NCI-H460 (cell line): ENCODE measurements at regions not wholly inside any gene's neighbourhood (a gene's known extent, or its start where the extent isn't known, plus 50 kb on each side); places are given as distances from the start of the nearest gene placed in this dataset.

Experiments used
- DNase-seq: peaks from one replicate; pipeline ENCODE4 v3.0.0-alpha.2; 2016; ENCODE audit warnings: low read depth; ENCODE audit errors: extremely low read depth

- no peak for DNase-seq
Measured at GRCh38 chr13:99893567-99893966, 78.0 kb downstream of the ZIC5 start.

GRCh38 chr13:99892866-99893504, 78.6 kb downstream of the ZIC5 start:
- DNase-seq, result no peak

- DNase-seq, result no peak
Measured at GRCh38 chr13:99892196-99892613, 79.4 kb downstream of the ZIC5 start.

DNA sequence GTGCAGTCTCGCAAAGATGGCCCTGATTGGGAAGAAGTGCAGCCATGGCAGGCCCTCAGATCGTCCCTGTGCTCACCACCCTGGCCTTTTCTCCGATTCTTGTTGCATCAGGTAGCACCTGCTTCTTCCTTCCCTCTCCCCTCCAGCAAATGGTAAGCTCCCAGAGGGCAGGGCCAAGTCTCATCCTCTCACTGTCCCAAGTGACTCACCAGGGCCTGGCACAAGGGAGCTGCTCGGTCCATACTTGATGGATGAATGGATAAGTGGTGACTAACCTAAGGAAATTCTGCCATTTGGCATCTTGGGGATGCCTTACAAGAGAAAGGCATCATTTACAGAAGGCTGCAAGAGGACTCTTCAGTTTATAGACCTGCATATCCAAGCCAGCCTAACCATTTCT, 84.9 kb downstream of the ZIC5 start:
- no peak for DNase-seq

- no peak for DNase-seq
Measured at GRCh38 chr13:99884913-99885312, 86.7 kb downstream of the ZIC5 start.

GRCh38 chr13:99883805-99884204, 87.8 kb downstream of the ZIC5 start:
- no peak for DNase-seq

- DNase-seq, result no peak
Measured at GRCh38 chr13:99878921-99879610, 92.5 kb downstream of the ZIC5 start.

DNA sequence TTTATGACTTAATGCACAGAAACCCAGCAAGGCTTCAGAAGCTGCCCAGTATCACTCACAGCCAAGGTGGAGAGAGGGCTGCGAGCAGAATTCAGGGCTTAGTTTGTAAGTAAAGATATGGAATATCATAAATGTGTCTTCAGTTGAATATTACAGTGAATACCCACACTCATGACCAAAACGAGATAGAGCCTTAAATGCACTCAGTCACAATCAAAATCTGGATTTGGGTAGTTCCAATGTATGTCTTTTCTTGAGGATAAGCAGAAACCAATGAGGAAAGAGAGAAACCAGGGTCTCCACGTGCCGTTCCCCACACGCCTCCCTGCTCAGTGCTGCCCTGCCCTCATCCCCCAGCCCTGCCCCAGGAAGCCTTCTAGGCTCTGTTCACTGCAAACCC, 94.9 kb downstream of the ZIC5 start:
- no peak for DNase-seq

DNA sequence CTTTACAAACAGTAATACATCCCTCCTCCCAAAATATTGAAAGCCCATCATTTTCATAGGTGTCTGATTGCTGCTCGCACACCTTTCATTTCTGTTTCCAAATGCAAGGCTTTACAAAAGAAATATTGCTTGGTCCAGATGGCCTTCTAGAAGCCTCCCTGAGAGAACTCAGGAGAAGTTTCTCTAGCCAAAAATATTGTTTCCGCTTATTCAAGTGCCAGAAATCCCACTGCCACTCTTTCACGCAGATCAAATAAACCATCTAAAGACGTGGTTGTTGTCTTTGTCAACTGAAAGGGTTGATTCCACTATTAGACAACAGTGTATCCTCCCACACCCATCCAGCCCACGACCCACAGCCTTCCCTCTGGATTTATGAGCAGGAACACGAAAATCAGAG, 96.2 kb downstream of the ZIC5 start:
- DNase-seq, result no peak

DNA sequence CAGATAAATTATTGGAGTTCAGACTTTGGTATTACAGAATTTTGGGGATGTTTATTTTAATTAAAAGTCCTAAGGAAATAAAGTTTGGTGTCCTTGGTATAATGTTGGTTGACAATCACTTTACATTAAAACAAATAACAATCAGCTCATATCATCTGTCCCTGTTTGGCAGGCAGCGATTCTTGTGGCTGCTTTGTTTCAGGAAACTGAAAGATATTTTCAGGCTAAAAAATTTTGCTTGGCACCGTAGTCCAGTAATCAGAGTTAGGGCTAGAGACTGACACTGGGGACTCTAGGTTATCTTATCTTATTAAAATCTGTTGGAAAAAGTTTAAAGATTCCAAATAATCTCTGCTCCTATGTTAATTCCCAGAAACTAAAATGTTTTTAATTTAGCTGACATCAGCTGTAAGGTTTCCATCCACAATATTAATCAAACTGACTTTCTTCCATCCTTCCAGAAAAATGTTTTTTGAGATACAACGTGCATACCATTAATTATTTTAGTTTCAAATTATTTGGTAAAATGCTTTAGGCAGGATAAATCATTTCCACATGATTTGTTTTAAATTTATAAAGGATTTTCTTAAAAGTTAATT, 97.6 kb downstream of the ZIC5 start:
- no peak for DNase-seq

DNA sequence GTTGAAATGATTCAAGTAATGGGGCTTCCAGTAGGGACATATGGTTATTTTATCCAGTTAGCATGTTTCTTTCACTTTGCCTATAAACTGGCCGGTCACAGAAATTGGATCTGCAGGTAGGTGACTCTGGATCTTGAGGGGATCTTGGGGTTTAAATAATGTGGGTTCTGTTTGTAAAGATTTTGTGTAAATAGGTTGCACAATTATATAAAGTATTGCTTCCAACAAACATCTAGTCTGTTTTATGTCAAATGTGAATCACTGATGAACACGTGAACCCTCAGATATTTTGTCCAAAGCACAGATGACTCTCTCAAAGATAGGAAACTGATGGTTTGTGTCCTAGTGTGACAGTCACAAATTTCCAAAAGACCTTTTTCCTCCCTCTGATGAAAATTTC, 98.4 kb downstream of the ZIC5 start:
- no peak for DNase-seq

GRCh38 chr13:99871249-99871898, 100.2 kb downstream of the ZIC5 start:
- no peak for DNase-seq

DNA sequence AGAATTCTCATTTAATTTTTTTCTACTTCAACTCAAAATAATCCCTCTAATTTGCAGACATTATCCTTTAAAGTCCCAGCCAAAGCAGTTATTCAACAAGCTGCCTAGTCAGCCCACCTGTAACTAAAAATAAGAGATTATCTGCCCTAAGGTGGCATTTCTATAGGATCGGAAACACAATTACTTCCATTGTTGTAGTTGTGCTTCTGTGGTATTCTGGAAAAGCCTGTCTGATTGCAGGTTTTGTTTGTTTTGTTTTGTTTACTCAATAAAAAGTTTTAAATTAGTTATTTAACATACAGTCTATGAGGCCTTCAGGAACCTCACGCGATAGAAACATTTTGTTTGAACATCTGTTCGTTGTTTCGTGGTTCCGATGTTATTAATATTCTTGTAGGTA, 101.0 kb downstream of the ZIC5 start:
- DNase-seq, result no peak

- no peak for DNase-seq
Measured at GRCh38 chr13:99869830-99870229, 101.7 kb downstream of the ZIC5 start.

DNA sequence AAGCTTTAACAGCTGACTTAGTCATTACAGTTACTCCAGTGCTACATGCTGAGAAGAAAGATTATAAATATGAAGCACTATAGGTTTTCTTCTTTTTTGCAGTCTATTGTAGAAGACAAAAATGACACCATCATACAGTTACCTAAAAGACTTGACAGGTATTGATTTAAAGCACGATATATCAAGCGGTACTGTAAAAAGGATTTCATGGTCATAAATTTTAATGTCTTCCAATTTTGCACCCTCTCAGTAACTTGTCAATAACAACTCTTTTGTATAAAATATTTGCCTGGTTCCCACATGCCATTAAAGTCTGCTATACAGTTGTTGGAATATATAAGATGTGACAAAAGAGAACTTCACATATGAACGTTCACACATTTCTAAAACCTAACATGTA, 102.8 kb downstream of the ZIC5 start:
- DNase-seq, result no peak

DNA sequence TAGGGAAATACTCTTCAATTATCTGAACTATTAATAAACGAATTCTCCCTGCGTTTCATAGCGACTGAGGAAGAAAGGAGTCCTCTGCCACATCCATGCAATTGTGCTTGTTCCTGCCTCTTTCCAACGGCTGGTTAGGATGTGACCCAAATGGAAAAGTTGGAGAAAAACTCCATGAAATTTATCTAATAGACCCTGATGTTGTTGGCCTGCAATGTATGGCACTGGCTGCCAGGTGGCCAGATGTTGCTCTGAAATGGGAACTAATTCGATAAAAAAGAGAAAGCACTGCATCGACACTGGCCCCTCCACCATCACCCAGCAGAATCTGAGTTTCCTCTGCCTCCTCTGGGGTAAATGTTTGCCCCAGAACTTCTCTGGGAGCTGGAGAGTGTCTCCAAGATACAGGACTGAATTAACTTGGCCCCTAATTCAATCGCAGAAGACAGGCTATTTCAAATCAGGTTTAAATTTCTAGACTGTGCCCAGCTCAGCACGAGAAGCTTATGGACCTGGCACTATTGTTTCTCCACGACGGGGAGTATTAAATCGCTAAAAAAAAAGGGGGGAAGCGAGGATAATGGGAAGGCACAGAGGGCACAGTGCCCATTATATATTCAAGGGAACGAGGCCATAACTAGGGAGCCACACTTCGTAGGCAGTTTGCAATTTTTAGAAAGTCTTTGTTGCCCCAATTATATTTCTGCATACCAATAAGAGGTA, 103.9 kb downstream of the ZIC5 start:
- DNase-seq, result no peak

- no peak for DNase-seq
Measured at GRCh38 chr13:99866781-99867180, 104.8 kb downstream of the ZIC5 start.

DNA sequence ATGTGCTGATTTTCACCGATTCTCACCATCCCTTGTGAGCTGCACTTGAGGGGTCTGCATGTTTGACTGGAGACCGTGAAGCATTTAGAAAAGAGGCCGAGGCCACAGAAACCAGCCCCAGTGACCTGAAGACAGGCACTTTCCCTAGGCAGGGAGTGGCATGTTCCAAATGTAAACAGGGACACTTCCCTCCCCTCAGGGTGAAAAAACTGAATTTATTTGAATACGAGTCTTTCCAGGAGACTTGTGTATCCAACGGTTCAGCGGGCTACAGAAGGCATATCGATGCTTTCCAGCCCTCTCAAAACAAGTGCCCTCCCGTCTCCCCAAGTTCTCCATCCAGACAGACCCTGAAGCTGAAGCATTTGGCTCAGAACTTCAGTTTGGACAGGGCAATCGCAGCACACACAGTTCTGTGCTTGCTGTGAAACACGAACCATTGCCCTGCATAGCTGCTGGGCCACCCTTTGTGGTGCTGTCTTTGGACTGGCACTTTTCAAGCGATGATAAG, 106.1 kb downstream of the ZIC5 start:
- no peak for DNase-seq

DNA sequence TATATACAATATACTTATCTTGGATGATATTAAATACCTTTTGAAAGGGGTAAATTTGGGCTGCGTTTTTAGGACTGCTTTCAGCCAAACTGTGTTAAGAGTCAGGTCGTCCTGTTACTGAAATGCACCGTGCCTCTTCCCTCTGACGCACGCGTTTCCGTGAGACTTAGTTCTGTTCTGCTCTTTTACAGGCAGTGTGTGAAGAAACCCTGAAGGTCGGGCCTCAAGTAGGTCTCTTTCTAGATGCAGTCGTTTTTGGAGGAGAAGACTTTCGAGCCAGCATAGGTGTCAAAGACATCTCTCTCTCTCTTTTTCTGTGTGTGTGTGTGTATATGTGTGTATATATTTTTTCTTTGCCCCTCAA, 107.0 kb downstream of the ZIC5 start:
- DNase-seq, result no peak

GRCh38 chr13:99863789-99864626, 107.6 kb downstream of the ZIC5 start:
- no peak for DNase-seq
